ENCODE measurements at regions not wholly inside any gene's neighbourhood (a gene's known extent, or its start where the extent isn't known, plus 50 kb on each side); places are given as distances from the start of the nearest gene placed in this dataset.

GRCh38 chr20:57849521-57850215 is 139.9 kb upstream of the PMEPA1 start:
- TF ChIP-seq POLR2AphosphoS5 (IDR thresholded peaks at IDR 0.05; ENCODE audit: low read depth, low read length) (no peak), TAF1 (IDR thresholded peaks at IDR 0.05; ENCODE audit: borderline replicate concordance, insufficient read depth, low read length) (no peak)
